Fibroblast of lung (primary cell): ENCODE measurements at regions not wholly inside any gene's neighbourhood (a gene's known extent, or its start where the extent isn't known, plus 50 kb on each side); places are given as distances from the start of the nearest gene placed in this dataset.

ENCODE experiments used
- DNase-seq, 2 donors: peaks; one replicate each; pipeline versions ENCODE4 v3.0.0 to v3.0.0-alpha.2; 2010; ENCODE audit warnings: low read depth in 2 of 2
- H2AFZ ChIP-seq: 2 replicates; pipeline ENCODE4 v1.5.1; 2012; ENCODE audit warnings: low read length, control low read depth, inconsistent platforms
- H3K27ac ChIP-seq: 2 replicates; pipeline ENCODE4 v1.5.1; 2011; ENCODE audit warnings: low read length, control low read depth; ENCODE audit not compliant: insufficient read depth
- H3K27me3 ChIP-seq: 2 replicates; pipeline ENCODE4 v1.5.1; 2011; ENCODE audit warnings: mild to moderate bottlenecking, low read length; ENCODE audit not compliant: control insufficient read depth, insufficient read depth
- H3K36me3 ChIP-seq: 2 replicates; pipeline ENCODE4 v1.5.1; 2011; ENCODE audit warnings: low read length; ENCODE audit not compliant: control insufficient read depth, insufficient read depth
- H3K4me1 ChIP-seq: 2 replicates; pipeline ENCODE4 v1.5.1; 2011; ENCODE audit warnings: low read length; ENCODE audit not compliant: control insufficient read depth, insufficient read depth; ENCODE audit errors: extremely low read depth
- H3K4me2 ChIP-seq: 2 replicates; pipeline ENCODE4 v1.5.1; 2011; ENCODE audit warnings: low read length, control low read depth; ENCODE audit not compliant: insufficient read depth; ENCODE audit errors: extremely low read depth
- H3K4me3 ChIP-seq, 4 experiments: fragments of 200-600 bp in 1 of 4; sonication (generic) in 1 of 4; replicated peaks in 1 of 4; 2 replicates each; pipeline ENCODE4 v1.5.1; 2011 to 2016; ENCODE audit warnings: low read length in 4 of 4, low read depth in 3 of 4, mild to moderate bottlenecking in 3 of 4, control low read depth in 2 of 4, inconsistent platforms in 1 of 4, mixed read lengths in 1 of 4; ENCODE audit not compliant: insufficient read depth in 1 of 4; ENCODE audit errors: control extremely low read depth in 1 of 4
- H3K79me2 ChIP-seq: 2 replicates; pipeline ENCODE4 v1.5.1; 2012; ENCODE audit warnings: mild to moderate bottlenecking, low read length, inconsistent platforms; ENCODE audit not compliant: control insufficient read depth, insufficient read depth
- H3K9ac ChIP-seq: 2 replicates; pipeline ENCODE4 v1.5.1; 2011; ENCODE audit warnings: mild to moderate bottlenecking, low read length, control low read depth; ENCODE audit not compliant: insufficient read depth
- H3K9me3 ChIP-seq: 2 replicates; pipeline ENCODE4 v1.5.1; 2012; ENCODE audit warnings: low read depth, low read length; ENCODE audit not compliant: control insufficient read depth, insufficient read depth
- H4K20me1 ChIP-seq: 2 replicates; pipeline ENCODE4 v1.5.1; 2011; ENCODE audit warnings: low read length; ENCODE audit not compliant: control insufficient read depth, insufficient read depth; ENCODE audit errors: extremely low read depth
- CTCF ChIP-seq, 2 donors: IDR thresholded peaks in 1 of 2; conservative IDR thresholded peaks in 1 of 2; 1 replicate in 1 of 2; 2 replicates in 1 of 2; pipeline ENCODE4 v1.5.1; 2011 to 2012; ENCODE audit warnings: low read length in 2 of 2, control low read depth in 1 of 2, inconsistent platforms in 1 of 2, low read depth in 1 of 2, mild to moderate bottlenecking in 1 of 2
- EZH2 ChIP-seq: IDR thresholded peaks from 2 replicates; pipeline ENCODE4 v1.5.1; 2012; ENCODE audit warnings: low read length, control low read depth, mild to moderate bottlenecking; ENCODE audit errors: missing control alignments

GRCh38 chr18:5717256-5717655 is 173.5 kb upstream of the EPB41L3 start:
- TF ChIP-seq EZH2 (no peak), CTCF (conservative IDR thresholded peaks at IDR 0.05 in 1 of 2, IDR thresholded peaks at IDR 0.05 in 1 of 2; ENCODE audit: low read depth in 1 of 2, low read length in 2 of 2) (no peak)
- Histone ChIP-seq H3K4me3 (no peak overlapping the region), H2AFZ (no peak overlapping the region), H3K4me2 (no peak overlapping the region), H3K36me3 (no peaks in the 10 kb centered on the region), H3K27ac (no peak overlapping the region), H4K20me1 (no peaks in the 10 kb centered on the region), H3K9me3 (no peaks in the 10 kb centered on the region), H3K4me1 (no peaks in the 10 kb centered on the region), H3K9ac (no peak overlapping the region), H3K27me3 (no peaks in the 10 kb centered on the region), H3K79me2 (no peaks in the 10 kb centered on the region)
- DNase-seq = no peak

- no peaks in the 10 kb centered on the region for H3K9me3 ChIP-seq
- no peak for DNase-seq
- no peak overlapping the region for H3K27ac ChIP-seq
- H2AFZ ChIP-seq = no peak overlapping the region
- H3K4me1 ChIP-seq = no peaks in the 10 kb centered on the region
- H4K20me1 ChIP-seq = no peaks in the 10 kb centered on the region
- H3K4me3 ChIP-seq = no peak overlapping the region
- no peaks in the 10 kb centered on the region for H3K79me2 ChIP-seq
- H3K9ac ChIP-seq = no peak overlapping the region
- TF ChIP-seq EZH2 (no peak), CTCF (conservative IDR thresholded peaks at IDR 0.05 in 1 of 2, IDR thresholded peaks at IDR 0.05 in 1 of 2; ENCODE audit: low read depth in 1 of 2, low read length in 2 of 2) (no peak)
- no peaks in the 10 kb centered on the region for H3K27me3 ChIP-seq
- H3K36me3 ChIP-seq = no peaks in the 10 kb centered on the region
- no peak overlapping the region for H3K4me2 ChIP-seq
These were observed 166.9 kb upstream of the EPB41L3 start for GRCh38 chr18:5710676-5711075.

- no peak for TF ChIP-seq CTCF (conservative IDR thresholded peaks at IDR 0.05 in 1 of 2, IDR thresholded peaks at IDR 0.05 in 1 of 2; ENCODE audit: low read depth in 1 of 2, low read length in 2 of 2)
- H3K27me3 ChIP-seq = no peaks in the 10 kb centered on the region
These were observed 166.4 kb upstream of the EPB41L3 start for GRCh38 chr18:5710235-5710634.

More at GRCh38 chr18:5710235-5710634, 166.4 kb upstream of the EPB41L3 start:
- no peak for DNase-seq
- Histone ChIP-seq H3K4me1 (no peaks in the 10 kb centered on the region), H2AFZ (no peak overlapping the region), H3K79me2 (no peaks in the 10 kb centered on the region), H3K27ac (no peak overlapping the region), H3K4me2 (no peak overlapping the region), H3K36me3 (no peaks in the 10 kb centered on the region), H3K9ac (no peak overlapping the region), H4K20me1 (no peaks in the 10 kb centered on the region), H3K9me3 (no peaks in the 10 kb centered on the region), H3K4me3 (no peak overlapping the region)
